Ascending aorta (tissue), 2 donors: ENCODE measurements at regions not wholly inside any gene's neighbourhood (a gene's known extent, or its start where the extent isn't known, plus 50 kb on each side); places are given as distances from the start of the nearest gene placed in this dataset.

ENCODE experiments used
- DNase-seq, 2 donors: peaks; one replicate each; pipeline ENCODE4 v3.0.0-alpha.2; 2019; ENCODE audit warnings: low spot score in 2 of 2
- H3K27ac ChIP-seq, 2 donors: fragments of 200-600 bp; sonication (generic); one replicate each; pipeline ENCODE4 v1.5.1; 2016 to 2017; ENCODE audit warnings: mild to moderate bottlenecking in 1 of 2
- H3K27me3 ChIP-seq: fragments of 200-600 bp; sonication (generic); one replicate; pipeline ENCODE4 v1.5.1; 2017
- H3K36me3 ChIP-seq, 2 donors: fragments of 200-600 bp; sonication (generic); one replicate each; pipeline ENCODE4 v1.5.1; 2016
- H3K4me1 ChIP-seq, 2 donors: fragments of 200-600 bp; sonication (generic); one replicate each; pipeline ENCODE4 v1.5.1; 2016 to 2017; ENCODE audit warnings: mild to moderate bottlenecking in 1 of 2
- H3K4me3 ChIP-seq, 2 donors: fragments of 200-600 bp; sonication (generic); one replicate each; pipeline ENCODE4 v1.5.1; 2016 to 2017; ENCODE audit warnings: mild to moderate bottlenecking in 1 of 2
- H3K9me3 ChIP-seq, 2 donors: fragments of 200-600 bp; sonication (generic); one replicate each; pipeline ENCODE4 v1.5.1; 2016
- CTCF ChIP-seq, 3 experiments: fragments of 200-600 bp in 2 of 3; fragments of 450-650 bp in 1 of 3; sonication (generic) in 2 of 3; IDR thresholded peaks; one replicate each; pipeline ENCODE4 v1.5.1; 2016 to 2019; ENCODE audit warnings: antibody characterized with exemption in 3 of 3, mild to moderate bottlenecking in 1 of 3, moderate library complexity in 1 of 3
- intact Hi-C: fragments of 100-400 bp; cut with DNase I; formaldehyde crosslinking; loops from one replicate; pipeline ENCODE4 v1.15.1; 2023

GRCh38 chr9:16210440-16210839 is 657.6 kb downstream of the CCDC171 start:
- no peaks in the 10 kb centered on the region for H3K27me3 ChIP-seq
- TF ChIP-seq CTCF (IDR thresholded peaks at IDR 0.05), result no peak
- no peak overlapping the region for H3K4me3 ChIP-seq
- no peaks in the 10 kb centered on the region for H3K9me3 ChIP-seq
- no peak for DNase-seq
- H3K36me3 ChIP-seq, result no peaks in the 10 kb centered on the region
- peaks cover 0 to 14% of the 10 kb centered on the region in 2 donors for H3K4me1 ChIP-seq
- intact Hi-C loops, result no loop called here
- H3K27ac ChIP-seq, result no peak overlapping the region

GRCh38 chr9:16211946-16212345 is 658.5 kb downstream of the BNC2 start:
- peaks cover 0 to 14% of the 10 kb centered on the region in 2 donors for H3K4me1 ChIP-seq
- H3K27ac ChIP-seq, result no peak overlapping the region
- no peaks in the 10 kb centered on the region for H3K36me3 ChIP-seq
- H3K4me3 ChIP-seq, result no peak overlapping the region
- no peaks in the 10 kb centered on the region for H3K27me3 ChIP-seq
- intact Hi-C loops, result loop anchor here (2.0 kb wide), 1 partner anchor 19 kb away; no protein-coding TSS in a partner anchor
- H3K9me3 ChIP-seq, result no peaks in the 10 kb centered on the region
- DNase-seq, result no peak
- no peak for TF ChIP-seq CTCF (IDR thresholded peaks at IDR 0.05)

DNA sequence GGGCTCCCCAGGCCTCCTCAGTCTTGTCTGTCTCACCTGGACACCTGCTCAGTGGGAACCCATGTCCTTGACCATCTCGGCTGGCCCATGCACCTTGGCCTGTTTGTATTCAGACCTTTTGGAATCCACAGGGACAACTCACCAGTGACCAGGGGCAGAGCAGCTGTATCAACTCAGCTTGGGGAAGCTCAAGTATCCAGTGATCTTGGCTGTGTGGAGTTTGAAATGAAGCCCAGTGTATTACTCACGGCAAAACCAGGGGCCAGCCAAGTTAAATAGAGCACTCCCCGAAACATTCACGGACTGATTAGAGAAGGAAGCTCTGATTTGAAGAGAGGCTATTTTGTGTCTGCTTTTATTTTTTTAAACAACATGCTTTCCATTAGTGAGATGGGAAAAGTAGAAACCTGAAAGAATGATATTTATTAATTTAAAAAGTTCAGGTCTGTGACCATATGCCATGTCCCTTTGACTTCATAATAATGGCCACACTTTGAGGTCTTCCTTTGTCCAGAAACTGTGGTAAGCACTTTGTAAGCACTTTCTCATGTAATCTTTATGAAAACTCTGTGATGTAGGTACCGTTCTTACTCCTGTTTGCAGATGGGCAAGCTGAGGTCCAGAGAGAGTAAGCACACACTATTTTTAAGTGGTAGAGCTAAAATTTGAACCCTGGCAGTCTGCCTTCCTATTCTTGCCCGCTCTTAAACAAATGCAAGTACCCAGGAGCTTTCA is 656.5 kb downstream of the BNC2 start:
- intact Hi-C loops, result loop anchor here (2.0 kb wide), 1 partner anchor 21 kb away; no protein-coding TSS in a partner anchor
- Histone ChIP-seq H3K9me3 (no peaks in the 10 kb centered on the region), H3K4me1 (peaks cover 0 to 21% of the 10 kb centered on the region in 2 donors), H3K27ac (peak overlapping the region; percentile 42 to 46), H3K27me3 (no peaks in the 10 kb centered on the region), H3K36me3 (no peaks in the 10 kb centered on the region), H3K4me3 (peak overlapping the region in 1 of 2 donors; percentile 39)
- TF ChIP-seq CTCF (IDR thresholded peaks at IDR 0.05), result no peak
- DNase-seq, result peak in 1 of 2 donors; percentile 86

- Histone ChIP-seq H3K4me3 (peak overlapping the region; percentile 16 to 39), H3K27me3 (no peaks in the 10 kb centered on the region), H3K4me1 (peaks cover 0 to 22% of the 10 kb centered on the region in 2 donors), H3K27ac (no peak overlapping the region), H3K36me3 (no peaks in the 10 kb centered on the region), H3K9me3 (no peaks in the 10 kb centered on the region)
- intact Hi-C loops, result no loop called here
- DNase-seq, result no peak
- TF ChIP-seq CTCF (IDR thresholded peaks at IDR 0.05), result no peak
Observed at GRCh38 chr9:16214677-16215352, 655.7 kb downstream of the BNC2 start.

- peak overlapping the region in 1 of 2 donors; percentile 39 for H3K4me3 ChIP-seq
- no peak for TF ChIP-seq CTCF (IDR thresholded peaks at IDR 0.05)
- intact Hi-C loops, result no loop called here
- DNase-seq, result no peak
- H3K36me3 ChIP-seq, result no peaks in the 10 kb centered on the region
- H3K4me1 ChIP-seq, result peaks cover 0 to 22% of the 10 kb centered on the region in 2 donors
- H3K27ac ChIP-seq, result no peak overlapping the region
- H3K9me3 ChIP-seq, result no peaks in the 10 kb centered on the region
- H3K27me3 ChIP-seq, result no peaks in the 10 kb centered on the region
Observed at GRCh38 chr9:16215353-16215680, 655.2 kb downstream of the BNC2 start.
